Activated naive CD4-positive, alpha-beta T cell (primary cell): ENCODE measurements at regions not wholly inside any gene's neighbourhood (a gene's known extent, or its start where the extent isn't known, plus 50 kb on each side); places are given as distances from the start of the nearest gene placed in this dataset.

ENCODE experiments used
- DNase-seq, 4 experiments: peaks; one replicate each; lab custom pipeline; 2025; lab: John Stamatoyannopoulos, UW

DNA sequence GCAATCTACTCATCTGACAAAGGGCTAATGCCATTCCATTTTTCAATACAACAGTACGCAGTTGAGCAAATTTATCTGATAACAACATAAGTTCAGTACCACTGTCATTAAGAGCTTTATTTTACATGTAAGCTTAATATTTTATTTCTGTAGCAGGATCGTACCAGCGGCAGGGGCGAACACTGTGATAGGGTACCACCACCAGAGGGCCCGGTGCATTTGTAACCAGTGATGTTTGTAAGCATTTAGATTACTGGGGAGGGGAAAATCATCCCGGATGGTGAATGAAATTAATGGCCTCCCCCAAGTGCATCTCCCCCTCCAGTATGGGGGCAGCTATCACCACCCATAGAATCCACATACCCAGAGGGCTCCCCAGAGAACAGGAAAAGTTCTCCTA lies 179.0 kb downstream of the ADGRA3 start:
- no peak for DNase-seq

- no peak for DNase-seq
Observed at GRCh38 chr4:22334155-22334554, 181.7 kb downstream of the ADGRA3 start.

- DNase-seq: no peak
Observed at GRCh38 chr4:22324422-22324821, 191.4 kb downstream of the ADGRA3 start.

DNA sequence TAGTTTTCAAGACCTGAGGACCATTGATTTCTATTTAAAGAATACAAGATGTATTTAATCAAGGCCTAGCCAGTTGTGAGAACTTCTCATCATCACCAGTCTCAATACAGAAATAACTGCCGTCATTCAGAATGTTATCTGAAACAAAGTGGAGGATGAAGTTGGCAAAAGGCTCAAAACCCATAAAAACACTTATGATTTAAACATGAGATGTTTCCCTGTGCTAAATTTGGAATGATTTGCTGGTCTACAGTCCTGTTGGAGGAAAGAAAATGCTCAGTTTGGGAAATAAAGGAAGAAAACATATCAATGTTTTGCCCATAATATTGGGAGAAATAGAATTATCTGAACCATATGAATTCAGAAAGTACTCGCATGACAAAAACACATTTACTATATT lies 192.2 kb downstream of the ADGRA3 start:
- DNase-seq: no peak

- DNase-seq: no peak
Observed at GRCh38 chr4:22322996-22323395, 192.9 kb downstream of the ADGRA3 start.

- DNase-seq: no peak
Observed at GRCh38 chr4:22315628-22316027, 200.2 kb downstream of the ADGRA3 start.

GRCh38 chr4:22313976-22314375 lies 201.9 kb downstream of the ADGRA3 start:
- no peak for DNase-seq

GRCh38 chr4:22312113-22312512 lies 203.8 kb downstream of the ADGRA3 start:
- DNase-seq: no peak

DNA sequence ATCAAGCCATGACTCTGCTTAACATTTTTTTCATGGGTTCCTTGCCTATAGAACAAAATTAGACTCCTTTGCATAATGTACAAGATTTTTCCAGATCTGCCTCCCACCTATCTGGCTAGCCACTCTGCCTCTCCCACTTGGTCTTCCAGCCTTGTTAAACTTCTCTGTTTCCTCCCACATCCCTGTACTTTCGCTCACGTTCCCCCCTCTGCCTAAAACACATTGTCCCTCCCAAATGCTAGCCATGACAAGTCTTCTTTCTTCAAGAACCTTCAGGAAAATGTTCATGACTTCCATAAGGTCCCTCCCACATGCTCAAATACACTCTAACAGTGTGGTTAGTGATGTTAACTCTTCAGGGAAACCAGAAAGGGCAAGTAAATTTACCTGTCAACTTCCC lies 214.6 kb downstream of the ADGRA3 start:
- DNase-seq: no peak

DNA sequence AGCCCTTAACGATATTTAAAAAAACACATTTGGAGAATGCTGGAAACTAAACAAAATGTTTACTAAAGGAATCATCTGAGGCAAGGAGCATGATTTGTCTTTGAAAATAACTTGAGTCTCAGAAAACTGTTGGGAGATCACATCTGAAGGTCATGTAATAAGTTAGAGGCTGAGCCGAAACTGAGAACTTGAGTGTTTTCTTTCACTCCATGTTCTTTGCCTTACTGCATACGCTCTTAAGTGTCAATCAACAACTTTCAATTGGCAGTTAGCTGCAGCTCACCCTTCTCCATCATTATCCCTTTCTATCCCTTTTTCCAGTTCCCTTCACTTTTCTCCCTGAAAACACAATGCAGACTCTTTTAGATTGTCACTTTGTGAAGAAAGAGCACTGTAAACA lies 216.2 kb downstream of the ADGRA3 start:
- DNase-seq: no peak

DNA sequence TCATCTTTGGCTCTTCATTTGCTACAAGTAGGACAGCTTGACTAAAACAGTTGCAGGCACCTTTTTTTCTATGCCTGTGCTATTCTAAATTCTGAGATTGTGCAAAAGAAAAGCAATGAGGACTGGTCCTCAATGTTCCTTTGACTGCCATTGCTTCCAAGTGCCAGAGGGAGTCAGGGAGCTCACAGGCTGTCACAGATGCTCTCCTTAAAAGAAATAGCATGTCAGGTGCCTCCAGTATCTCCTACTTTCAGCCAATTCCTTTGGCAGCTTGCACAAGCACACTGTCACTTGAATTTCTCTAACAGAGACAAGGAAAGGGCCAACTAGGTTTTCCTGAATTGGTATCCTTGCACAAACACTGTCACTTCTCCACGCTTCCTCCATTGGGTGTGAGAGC lies 228.2 kb downstream of the ADGRA3 start:
- no peak for DNase-seq

- DNase-seq: no peak
Observed at GRCh38 chr4:22268350-22269025, 247.4 kb downstream of the ADGRA3 start.

GRCh38 chr4:22264261-22264660 lies 251.6 kb downstream of the ADGRA3 start:
- no peak for DNase-seq

- no peak for DNase-seq
Observed at GRCh38 chr4:22253431-22253830, 262.4 kb downstream of the ADGRA3 start.

- DNase-seq: no peak
Observed at GRCh38 chr4:22246847-22247246, 269.0 kb downstream of the ADGRA3 start.

GRCh38 chr4:22245294-22245693 lies 270.6 kb downstream of the ADGRA3 start:
- no peak for DNase-seq

- no peak for DNase-seq
Observed at GRCh38 chr4:22241415-22241814, 274.5 kb downstream of the ADGRA3 start.

GRCh38 chr4:22240814-22241213 lies 275.1 kb downstream of the ADGRA3 start:
- no peak for DNase-seq

DNA sequence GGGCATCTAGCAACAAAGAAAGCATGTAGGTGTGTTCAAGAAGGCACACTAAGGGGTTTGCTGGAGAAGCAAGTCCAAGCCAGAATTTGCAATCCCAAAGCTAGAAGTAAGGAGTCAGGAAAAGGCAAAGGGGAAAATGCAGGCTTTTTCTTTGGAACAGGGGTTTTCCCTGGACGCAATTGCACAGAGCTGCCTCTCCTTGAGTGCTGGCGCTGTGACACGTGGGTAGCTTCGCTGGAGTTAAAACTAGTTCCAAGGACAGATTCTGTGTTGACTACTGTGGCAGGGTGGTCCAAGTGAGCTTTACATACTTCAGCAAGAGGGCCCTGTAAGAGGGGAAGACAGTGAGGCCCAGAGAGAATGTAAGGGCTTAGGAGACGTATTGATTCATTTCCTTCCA lies 277.1 kb downstream of the ADGRA3 start:
- no peak for DNase-seq

DNA sequence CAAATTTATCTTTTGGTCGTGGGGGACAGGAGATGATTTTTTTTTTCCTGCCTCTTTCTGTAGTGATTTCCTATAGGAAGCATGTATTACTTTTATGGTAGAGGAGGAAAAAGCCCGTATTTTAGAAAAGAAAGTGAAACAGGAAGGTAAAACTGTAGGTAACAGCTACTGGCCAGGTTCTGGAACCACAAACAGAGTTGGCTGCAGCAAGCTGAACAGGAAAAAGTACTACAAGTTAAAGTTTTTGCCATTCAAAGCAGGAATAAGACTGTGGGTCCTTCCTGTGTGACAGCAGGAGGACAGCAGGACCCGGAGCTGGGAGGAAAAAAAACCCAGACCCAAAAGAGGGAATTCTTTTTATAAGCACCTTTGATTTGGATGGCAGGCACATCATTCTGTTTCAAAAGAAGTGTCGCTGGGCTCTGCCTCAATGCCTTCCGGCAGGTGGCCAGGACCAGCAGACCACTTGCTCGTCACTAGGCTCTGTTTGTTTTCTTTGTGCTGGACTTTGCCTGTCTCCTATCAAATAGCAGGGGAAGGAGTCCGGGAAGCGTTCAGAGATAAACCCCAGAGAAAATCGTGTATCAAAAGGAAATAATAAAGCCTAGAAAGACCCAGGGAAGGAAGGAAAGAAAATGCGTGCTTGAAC lies 277.9 kb downstream of the ADGRA3 start:
- no peak for DNase-seq

GRCh38 chr4:22237155-22237751 lies 278.6 kb downstream of the ADGRA3 start:
- DNase-seq: peak in 3 of 4 experiments; percentile 13 to 29 (median 14)

- no peak for DNase-seq
Observed at GRCh38 chr4:22235698-22236097, 280.2 kb downstream of the ADGRA3 start.

DNA sequence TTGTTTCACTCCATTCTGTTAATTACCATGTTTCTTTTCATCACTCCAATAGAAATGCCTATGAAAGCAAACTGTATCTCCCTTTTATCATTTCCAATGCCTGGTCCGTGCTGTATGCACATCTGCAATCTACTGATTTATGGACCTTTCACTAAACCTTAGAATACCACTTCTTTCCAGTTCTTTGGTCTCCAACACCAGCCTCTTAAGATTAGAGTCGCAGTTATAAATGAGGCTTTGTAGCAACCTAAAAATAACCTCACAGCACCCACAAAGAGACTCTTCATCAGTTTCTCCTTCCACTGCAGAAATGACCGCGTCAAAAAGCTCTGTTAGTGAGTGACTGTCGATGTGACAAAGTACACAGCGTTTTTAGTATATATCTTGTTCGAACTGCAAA lies 282.6 kb downstream of the ADGRA3 start:
- DNase-seq: no peak

DNA sequence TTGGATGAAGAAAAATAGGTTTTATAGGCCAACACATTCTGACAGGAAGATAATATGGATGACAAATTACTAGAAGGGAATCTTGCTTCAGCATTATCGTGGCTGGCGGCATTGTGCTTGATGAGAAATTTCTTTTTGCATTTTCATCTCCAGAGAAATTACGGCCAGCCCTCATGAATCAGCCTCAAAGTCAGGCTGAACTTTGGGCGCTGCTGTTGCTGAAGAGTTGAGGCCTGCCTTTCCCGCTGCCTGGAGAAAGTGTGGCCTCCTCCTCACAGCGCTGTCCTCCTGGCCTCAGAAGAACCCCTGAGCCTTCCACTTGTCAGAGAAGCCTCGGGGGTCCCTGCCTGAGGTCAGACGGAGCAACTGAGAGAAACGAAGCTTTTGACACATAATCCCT lies 272.4 kb upstream of the KCNIP4 start:
- no peak for DNase-seq
